ENCODE measurements at regions not wholly inside any gene's neighbourhood (a gene's known extent, or its start where the extent isn't known, plus 50 kb on each side); places are given as distances from the start of the nearest gene placed in this dataset.

DNA sequence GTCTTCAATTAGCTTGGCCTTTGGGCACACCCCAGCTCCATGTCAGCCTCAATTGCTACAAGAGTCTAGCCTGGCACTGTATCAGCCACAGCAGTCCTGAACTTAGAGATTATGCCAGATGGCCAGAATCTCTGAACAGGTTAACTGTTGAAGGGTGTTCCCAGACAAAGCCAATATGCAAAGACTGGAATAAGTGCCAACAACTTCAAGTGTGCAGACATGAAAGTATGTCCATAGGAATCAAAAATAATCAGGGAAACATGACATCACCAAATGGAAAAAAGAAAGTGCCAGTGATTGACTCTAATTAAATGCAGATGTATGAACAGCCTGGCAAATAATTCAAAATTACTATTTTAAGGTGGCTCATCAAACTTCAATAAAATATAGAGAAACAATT, 98.5 kb upstream of the DOCK10 start:
- TF ChIP-seq, protein P1, sequence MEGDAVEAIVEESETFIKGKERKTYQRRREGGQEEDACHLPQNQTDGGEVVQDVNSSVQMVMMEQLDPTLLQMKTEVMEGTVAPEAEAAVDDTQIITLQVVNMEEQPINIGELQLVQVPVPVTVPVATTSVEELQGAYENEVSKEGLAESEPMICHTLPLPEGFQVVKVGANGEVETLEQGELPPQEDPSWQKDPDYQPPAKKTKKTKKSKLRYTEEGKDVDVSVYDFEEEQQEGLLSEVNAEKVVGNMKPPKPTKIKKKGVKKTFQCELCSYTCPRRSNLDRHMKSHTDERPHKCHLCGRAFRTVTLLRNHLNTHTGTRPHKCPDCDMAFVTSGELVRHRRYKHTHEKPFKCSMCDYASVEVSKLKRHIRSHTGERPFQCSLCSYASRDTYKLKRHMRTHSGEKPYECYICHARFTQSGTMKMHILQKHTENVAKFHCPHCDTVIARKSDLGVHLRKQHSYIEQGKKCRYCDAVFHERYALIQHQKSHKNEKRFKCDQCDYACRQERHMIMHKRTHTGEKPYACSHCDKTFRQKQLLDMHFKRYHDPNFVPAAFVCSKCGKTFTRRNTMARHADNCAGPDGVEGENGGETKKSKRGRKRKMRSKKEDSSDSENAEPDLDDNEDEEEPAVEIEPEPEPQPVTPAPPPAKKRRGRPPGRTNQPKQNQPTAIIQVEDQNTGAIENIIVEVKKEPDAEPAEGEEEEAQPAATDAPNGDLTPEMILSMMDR (IDR thresholded peaks at IDR 0.05): no peak
- TF ChIP-seq POLR2A (IDR thresholded peaks at IDR 0.05): no peak
- no peak for ATAC-seq
- Histone ChIP-seq H3K9me3 (peaks cover 0 to 12% (median 0%) of the 10 kb centered on the region in 12 donors), H3K4me1 (no peaks in the 10 kb centered on the region), H3K4me3 (no peak overlapping the region), H3K36me3 (no peaks in the 10 kb centered on the region), H3K27ac (no peak overlapping the region), H3K27me3 (no peaks in the 10 kb centered on the region)
- intact Hi-C loops (cut with DNase I): no loop called here
- no peak for DNase-seq

DNA sequence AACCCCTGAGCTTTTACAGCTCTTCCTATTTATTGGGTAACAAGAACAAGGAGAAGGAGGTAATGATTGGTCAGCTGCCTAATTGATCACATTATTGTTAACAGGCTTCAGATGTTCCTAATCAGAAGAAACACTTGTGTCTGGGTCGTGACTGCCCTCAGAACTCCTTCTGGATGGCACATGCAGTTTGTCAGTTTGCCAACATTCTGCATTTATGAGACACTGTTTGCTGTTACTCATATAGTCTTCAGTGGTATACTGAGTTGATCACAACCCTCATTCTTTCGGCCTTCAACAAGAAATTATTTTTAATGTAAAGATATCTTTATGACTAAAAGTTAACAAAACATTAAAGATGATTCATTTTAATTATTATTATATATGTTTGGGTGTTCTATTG, 95.7 kb upstream of the DOCK10 start:
- Histone ChIP-seq H3K9me3 (peaks cover 0 to 3% (median 0%) of the 10 kb centered on the region in 12 donors), H3K4me1 (no peaks in the 10 kb centered on the region), H3K27me3 (no peaks in the 10 kb centered on the region), H3K27ac (no peak overlapping the region), H3K4me3 (no peak overlapping the region), H3K36me3 (no peaks in the 10 kb centered on the region)
- 46 to 65% (median 59%) methylated on average over 2 of the region's 2 CpGs for WGBS, 4 donors
- DNase-seq (no peak), ATAC-seq (no peak)
- intact Hi-C loops (cut with DNase I): no loop called here
- TF ChIP-seq, protein P1 (IDR thresholded peaks at IDR 0.05): no peak
- no peak for TF ChIP-seq POLR2A (IDR thresholded peaks at IDR 0.05)

DNA sequence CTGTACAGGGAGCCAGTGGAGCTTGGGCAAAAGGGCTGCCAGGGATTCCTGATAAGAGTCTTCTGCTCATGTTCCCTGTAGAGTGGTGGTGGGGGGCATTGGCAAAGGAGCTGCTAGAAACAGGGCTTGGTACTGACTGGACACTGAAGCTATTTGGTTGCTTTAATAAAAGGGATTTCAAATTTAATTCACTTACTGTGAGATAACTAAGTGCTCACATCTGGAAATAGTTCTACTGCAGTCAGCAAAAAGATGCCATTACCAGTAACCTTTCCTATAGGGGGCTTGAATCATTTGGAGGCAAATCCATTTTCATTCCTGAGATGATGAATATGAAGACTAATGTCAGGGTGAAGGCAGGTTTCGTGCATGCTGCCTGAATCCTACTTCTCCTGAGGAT, 94.3 kb upstream of the DOCK10 start:
- ATAC-seq (no peak), DNase-seq (no peak)
- Histone ChIP-seq H3K9me3 (peaks cover 0 to 1% (median 0%) of the 10 kb centered on the region in 12 donors), H3K4me3 (no peak overlapping the region), H3K27me3 (no peaks in the 10 kb centered on the region), H3K27ac (no peak overlapping the region), H3K36me3 (no peaks in the 10 kb centered on the region), H3K4me1 (no peaks in the 10 kb centered on the region)
- intact Hi-C loops (cut with DNase I): no loop called here
- TF ChIP-seq, protein P1 (IDR thresholded peaks at IDR 0.05): no peak
- no peak for TF ChIP-seq POLR2A (IDR thresholded peaks at IDR 0.05)
- 44 to 100% (median 72%) methylated on average over 1 of the region's 1 CpG for WGBS, 4 donors

DNA sequence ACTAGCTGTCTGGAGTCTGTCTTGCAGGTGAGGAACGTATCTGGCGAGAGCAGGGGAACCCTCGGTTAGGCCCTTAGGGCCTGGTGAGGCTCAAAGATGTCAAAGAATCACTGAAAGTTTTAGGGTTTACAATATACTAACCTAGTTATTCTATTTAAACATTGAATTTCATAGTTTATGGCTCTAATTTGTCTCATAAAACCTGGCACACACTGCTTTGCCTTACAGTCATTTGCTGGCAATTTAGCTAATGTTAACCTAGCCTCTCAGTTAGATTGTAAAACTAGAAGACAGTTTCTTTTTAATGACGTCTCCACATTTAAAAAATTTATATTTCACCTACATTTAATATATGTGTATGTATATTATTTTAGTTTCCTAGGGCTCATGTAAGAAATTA, 89.6 kb upstream of the DOCK10 start:
- DNase-seq: no peak
- intact Hi-C loops (cut with DNase I): no loop called here
- peaks cover 0 to 7% (median 0%) of the 10 kb centered on the region in 12 donors for H3K9me3 ChIP-seq
- no peak overlapping the region for H3K27ac ChIP-seq
- no peaks in the 10 kb centered on the region for H3K36me3 ChIP-seq
- TF ChIP-seq, protein P1 (IDR thresholded peaks at IDR 0.05): no peak
- TF ChIP-seq POLR2A (IDR thresholded peaks at IDR 0.05): no peak
- ATAC-seq: no peak
- no peak overlapping the region for H3K4me3 ChIP-seq
- H3K27me3 ChIP-seq: no peaks in the 10 kb centered on the region
- 85 to 88% (median 86%) methylated on average over 4 of the region's 4 CpGs for WGBS, 4 donors
- H3K4me1 ChIP-seq: no peaks in the 10 kb centered on the region
